ENCODE measurements at regions not wholly inside any gene's neighbourhood (a gene's known extent, or its start where the extent isn't known, plus 50 kb on each side); places are given as distances from the start of the nearest gene placed in this dataset.

DNA sequence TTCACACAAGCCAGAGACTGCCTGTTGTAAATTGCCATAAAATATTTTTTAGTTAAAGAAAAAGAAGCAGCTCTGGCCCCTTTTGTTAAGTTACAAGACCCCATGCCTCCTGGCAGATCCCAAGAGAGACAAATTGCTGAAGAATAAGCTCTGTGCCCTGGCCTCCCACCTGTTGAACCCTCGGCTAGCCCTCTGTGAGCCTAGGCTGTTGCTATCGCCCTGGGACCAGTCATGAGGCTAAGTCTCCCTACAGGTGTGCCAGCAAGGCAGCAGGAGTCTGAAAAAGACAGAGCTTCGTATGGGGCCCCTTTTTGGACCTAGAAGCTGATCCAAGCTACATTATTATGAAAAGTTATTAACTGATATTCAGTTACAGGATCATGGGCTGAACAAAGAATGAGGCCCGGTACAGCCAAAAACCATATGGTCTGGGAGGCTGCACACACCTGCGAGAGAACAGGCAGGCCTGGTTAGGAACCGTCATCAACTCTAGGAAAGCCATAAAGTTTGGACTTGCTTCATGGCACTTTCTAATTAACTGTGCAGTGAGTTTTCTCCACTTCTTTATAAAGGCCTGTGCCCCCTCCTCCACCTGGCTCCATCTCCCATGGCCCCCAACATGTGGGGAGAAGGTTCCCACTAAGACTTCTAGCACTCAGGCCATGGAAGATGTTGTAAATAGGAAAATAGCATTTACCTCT lies 384.7 kb downstream of the ENC1 start:
- ChIA-PET CTCF (no interaction called here), RAD21 (ENCODE audit: low non-redundant PET in 1 of 2, low total read pairs in 2 of 2, uncharacterized antibody in 2 of 2, unreplicated experiment in 2 of 2) (no interaction called here), POLR2A (no interaction called here)
- H2AFZ ChIP-seq (ENCODE audit: low read depth, low read length, poor library complexity, severe bottlenecking), result no peak overlapping the region
- no TSS peak for BruUV-seq (replicated peaks)
- H3K9me2 ChIP-seq (ENCODE audit: insufficient read depth), result no peaks in the 10 kb centered on the region
- TF ChIP-seq YY1 (IDR thresholded peaks at IDR 0.05; ENCODE audit: extremely low read depth, insufficient replicate concordance, low read depth, low read length) (no peak), REST (IDR thresholded peaks at IDR 0.05; ENCODE audit: low read depth) (no peak), JUND (IDR thresholded peaks at IDR 0.05) (no peak), FOSL1 (IDR thresholded peaks at IDR 0.05; ENCODE audit: low read depth) (no peak), ELF1 (IDR thresholded peaks at IDR 0.05; ENCODE audit: borderline replicate concordance, low read depth) (no peak), ATF3 (IDR thresholded peaks at IDR 0.05) (no peak), CBX3 (IDR thresholded peaks at IDR 0.05; ENCODE audit: low read depth) (no peak), ZNF274 (IDR thresholded peaks at IDR 0.05; ENCODE audit: low read depth, low read length) (no peak), TCF7L2 (IDR thresholded peaks at IDR 0.05; ENCODE audit: borderline replicate concordance, extremely low read depth, insufficient read depth, insufficient read length) (no peak), RAD21 (IDR thresholded peaks at IDR 0.05; ENCODE audit: low read depth) (no peak), EZH2phosphoT487 (IDR thresholded peaks at IDR 0.05; ENCODE audit: borderline replicate concordance) (no peak), EGR1 (IDR thresholded peaks at IDR 0.05; ENCODE audit: low read depth) (no peak), SIN3A (IDR thresholded peaks at IDR 0.05; ENCODE audit: low read depth) (no peak), CEBPB (IDR thresholded peaks at IDR 0.05; ENCODE audit: low read depth) (no peak)
- TF ChIP-seq, protein P1, sequence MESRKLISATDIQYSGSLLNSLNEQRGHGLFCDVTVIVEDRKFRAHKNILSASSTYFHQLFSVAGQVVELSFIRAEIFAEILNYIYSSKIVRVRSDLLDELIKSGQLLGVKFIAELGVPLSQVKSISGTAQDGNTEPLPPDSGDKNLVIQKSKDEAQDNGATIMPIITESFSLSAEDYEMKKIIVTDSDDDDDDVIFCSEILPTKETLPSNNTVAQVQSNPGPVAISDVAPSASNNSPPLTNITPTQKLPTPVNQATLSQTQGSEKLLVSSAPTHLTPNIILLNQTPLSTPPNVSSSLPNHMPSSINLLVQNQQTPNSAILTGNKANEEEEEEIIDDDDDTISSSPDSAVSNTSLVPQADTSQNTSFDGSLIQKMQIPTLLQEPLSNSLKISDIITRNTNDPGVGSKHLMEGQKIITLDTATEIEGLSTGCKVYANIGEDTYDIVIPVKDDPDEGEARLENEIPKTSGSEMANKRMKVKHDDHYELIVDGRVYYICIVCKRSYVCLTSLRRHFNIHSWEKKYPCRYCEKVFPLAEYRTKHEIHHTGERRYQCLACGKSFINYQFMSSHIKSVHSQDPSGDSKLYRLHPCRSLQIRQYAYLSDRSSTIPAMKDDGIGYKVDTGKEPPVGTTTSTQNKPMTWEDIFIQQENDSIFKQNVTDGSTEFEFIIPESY (IDR thresholded peaks at IDR 0.05; ENCODE audit: extremely low read depth, insufficient replicate concordance, low read length), result no peak
- H3K36me3 ChIP-seq (ENCODE audit: control insufficient read depth in 1 of 2, insufficient read depth in 2 of 2, low read length in 2 of 2), result no peaks in the 10 kb centered on the region
- DNase-seq (ENCODE audit: low read depth, low spot score), result no peak
- H3K9ac ChIP-seq (ENCODE audit: low read length), result no peak overlapping the region
- no peaks in the 10 kb centered on the region for H3K9me3 ChIP-seq (ENCODE audit: control insufficient read depth in 1 of 2, insufficient read depth in 1 of 2, low read depth in 1 of 2, low read length in 2 of 2)
- no peak for ATAC-seq
- intact Hi-C loops (cut with micrococcal nuclease), result no loop called here
- H3K4me2 ChIP-seq (ENCODE audit: low read length), result no peak overlapping the region
- H3K27me3 ChIP-seq (ENCODE audit: insufficient read depth, low read length), result peaks cover 9% of the 10 kb centered on the region; the same call in 1 of the 2 replicates
- no peak overlapping the region for H3K4me3 ChIP-seq (replicated peaks in 1 of 2; ENCODE audit: low read depth in 1 of 2, low read length in 2 of 2)
- no peaks in the 10 kb centered on the region for H3K79me2 ChIP-seq (ENCODE audit: insufficient read depth, low read length)
- H4K20me1 ChIP-seq (ENCODE audit: insufficient read depth), result no peaks in the 10 kb centered on the region
- H3K27ac ChIP-seq (ENCODE audit: low read depth, low read length), result no peak overlapping the region
- peaks cover 0 to 4% of the 10 kb centered on the region in 2 experiments; a peak in 2 of 4 replicates for H3K4me1 ChIP-seq (ENCODE audit: control insufficient read depth in 1 of 2, insufficient read depth in 2 of 2, low read length in 2 of 2)
